ENCODE measurements at regions not wholly inside any gene's neighbourhood (a gene's known extent, or its start where the extent isn't known, plus 50 kb on each side); places are given as distances from the start of the nearest gene placed in this dataset.

DNA sequence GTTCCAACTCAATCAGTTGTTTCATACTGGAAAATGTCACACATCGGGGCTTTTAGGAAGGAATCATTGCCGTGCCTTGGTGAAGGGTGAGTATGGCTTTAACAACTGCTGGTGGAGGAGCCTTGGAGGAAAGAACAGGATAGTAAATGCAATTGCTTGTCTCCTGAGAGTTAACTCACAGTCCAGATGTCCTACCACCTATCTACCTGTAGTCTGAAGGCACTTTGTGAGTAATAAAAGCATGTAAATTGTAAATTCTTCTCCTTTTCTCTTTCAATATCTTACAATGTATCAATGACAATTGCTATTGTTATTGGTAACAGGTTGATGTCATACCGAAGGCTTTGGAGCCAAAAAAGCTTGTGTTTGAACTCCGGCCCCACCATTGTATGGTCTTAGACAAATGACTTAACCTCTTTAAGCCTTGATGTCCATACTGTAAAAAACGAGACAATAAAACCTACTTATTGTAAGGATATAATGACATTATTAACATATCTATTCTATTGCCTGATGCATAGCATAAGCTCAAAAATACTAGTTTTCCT is 397.4 kb downstream of the ADAMTS20 start:
- WGBS, 4 donors: 62 to 78% (median 69%) methylated on average over 5 of the region's 5 CpGs
- Histone ChIP-seq H3K9me3 (replicated peaks in 1 of 3) (no peaks in the 10 kb centered on the region), H3K36me3 (replicated peaks in 1 of 2) (no peaks in the 10 kb centered on the region), H3K4me1 (replicated peaks in 1 of 2) (no peaks in the 10 kb centered on the region), H3K4me3 (no peak overlapping the region), H3K27me3 (no peaks in the 10 kb centered on the region), H3K27ac (no peak overlapping the region)
- no peak for DNase-seq
- intact Hi-C loops (cut with DNase I): no loop called here
- no peak for TF ChIP-seq POLR2A (IDR thresholded peaks at IDR 0.05)
- TF ChIP-seq, protein P1, sequence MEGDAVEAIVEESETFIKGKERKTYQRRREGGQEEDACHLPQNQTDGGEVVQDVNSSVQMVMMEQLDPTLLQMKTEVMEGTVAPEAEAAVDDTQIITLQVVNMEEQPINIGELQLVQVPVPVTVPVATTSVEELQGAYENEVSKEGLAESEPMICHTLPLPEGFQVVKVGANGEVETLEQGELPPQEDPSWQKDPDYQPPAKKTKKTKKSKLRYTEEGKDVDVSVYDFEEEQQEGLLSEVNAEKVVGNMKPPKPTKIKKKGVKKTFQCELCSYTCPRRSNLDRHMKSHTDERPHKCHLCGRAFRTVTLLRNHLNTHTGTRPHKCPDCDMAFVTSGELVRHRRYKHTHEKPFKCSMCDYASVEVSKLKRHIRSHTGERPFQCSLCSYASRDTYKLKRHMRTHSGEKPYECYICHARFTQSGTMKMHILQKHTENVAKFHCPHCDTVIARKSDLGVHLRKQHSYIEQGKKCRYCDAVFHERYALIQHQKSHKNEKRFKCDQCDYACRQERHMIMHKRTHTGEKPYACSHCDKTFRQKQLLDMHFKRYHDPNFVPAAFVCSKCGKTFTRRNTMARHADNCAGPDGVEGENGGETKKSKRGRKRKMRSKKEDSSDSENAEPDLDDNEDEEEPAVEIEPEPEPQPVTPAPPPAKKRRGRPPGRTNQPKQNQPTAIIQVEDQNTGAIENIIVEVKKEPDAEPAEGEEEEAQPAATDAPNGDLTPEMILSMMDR (IDR thresholded peaks at IDR 0.05): no peak

DNA sequence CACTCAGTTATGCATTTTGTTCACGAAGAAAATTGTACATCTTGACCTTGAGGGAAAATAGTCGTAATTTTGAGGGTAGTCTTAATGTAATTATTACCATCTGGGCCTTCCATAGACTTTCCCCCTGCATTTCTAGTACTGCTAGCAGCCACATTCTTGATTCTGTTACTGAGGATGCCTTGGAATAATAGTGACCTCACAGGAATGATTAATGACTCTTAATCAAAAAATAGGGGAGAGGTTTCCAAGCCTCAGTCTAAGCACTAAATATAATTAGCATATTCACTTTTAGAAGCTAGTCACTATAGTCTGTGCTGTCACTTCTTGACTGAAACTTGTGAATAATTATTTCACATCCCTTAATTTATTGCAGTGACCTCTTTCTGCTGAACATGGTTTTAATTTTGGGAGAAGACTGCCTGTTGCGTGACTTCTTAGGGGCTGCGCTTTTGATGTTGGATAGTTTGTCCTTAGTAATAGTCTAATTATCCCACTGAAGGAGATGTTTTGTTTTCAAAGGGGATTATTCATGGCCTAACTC is 400.5 kb downstream of the ADAMTS20 start:
- Histone ChIP-seq H3K27ac (no peak overlapping the region), H3K36me3 (replicated peaks in 1 of 2) (no peaks in the 10 kb centered on the region)

DNA sequence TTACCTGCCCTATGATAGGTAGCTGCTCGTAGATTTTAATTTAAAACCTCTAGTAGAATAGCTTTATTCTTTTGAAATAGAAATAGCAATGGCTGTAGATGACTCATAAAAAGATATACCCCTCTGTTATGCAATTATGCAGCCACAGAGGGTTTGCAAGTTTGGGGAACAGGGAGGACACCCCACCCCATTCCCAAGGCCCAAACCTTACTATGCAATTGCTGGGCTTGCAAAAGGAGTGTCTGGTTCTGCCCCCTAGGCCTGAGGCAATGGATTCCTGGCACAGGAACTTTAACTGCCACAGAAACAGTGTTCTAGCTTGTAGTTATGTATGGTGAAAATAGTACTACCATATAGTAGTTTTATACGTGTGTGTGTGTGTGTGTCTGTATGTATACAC is 403.3 kb downstream of the ADAMTS20 start:
- H3K9me3 ChIP-seq (replicated peaks in 1 of 3): no peaks in the 10 kb centered on the region
- H3K27ac ChIP-seq: no peak overlapping the region
- intact Hi-C loops (cut with DNase I): no loop called here
- DNase-seq: no peak
- no peaks in the 10 kb centered on the region for H3K4me1 ChIP-seq (replicated peaks in 1 of 2)
- H3K36me3 ChIP-seq (replicated peaks in 1 of 2): no peaks in the 10 kb centered on the region
- H3K27me3 ChIP-seq: no peaks in the 10 kb centered on the region
- H3K4me3 ChIP-seq: no peak overlapping the region
- WGBS, 4 donors: 72 to 87% (median 77%) methylated on average over 2 of the region's 2 CpGs
- TF ChIP-seq, protein P1 (IDR thresholded peaks at IDR 0.05): no peak
- no peak for TF ChIP-seq POLR2A (IDR thresholded peaks at IDR 0.05)

More for the DNA sequence above, 400.5 kb downstream of the ADAMTS20 start:
- WGBS, 4 donors: 61 to 69% (median 64%) methylated on average over 4 of the region's 4 CpGs
- DNase-seq: no peak
- TF ChIP-seq POLR2A (IDR thresholded peaks at IDR 0.05): no peak
- TF ChIP-seq, protein P1 (IDR thresholded peaks at IDR 0.05): no peak
- Histone ChIP-seq H3K27me3 (no peaks in the 10 kb centered on the region), H3K4me3 (no peak overlapping the region), H3K9me3 (replicated peaks in 1 of 3) (no peaks in the 10 kb centered on the region), H3K4me1 (replicated peaks in 1 of 2) (no peaks in the 10 kb centered on the region)
- intact Hi-C loops (cut with DNase I): no loop called here

DNA sequence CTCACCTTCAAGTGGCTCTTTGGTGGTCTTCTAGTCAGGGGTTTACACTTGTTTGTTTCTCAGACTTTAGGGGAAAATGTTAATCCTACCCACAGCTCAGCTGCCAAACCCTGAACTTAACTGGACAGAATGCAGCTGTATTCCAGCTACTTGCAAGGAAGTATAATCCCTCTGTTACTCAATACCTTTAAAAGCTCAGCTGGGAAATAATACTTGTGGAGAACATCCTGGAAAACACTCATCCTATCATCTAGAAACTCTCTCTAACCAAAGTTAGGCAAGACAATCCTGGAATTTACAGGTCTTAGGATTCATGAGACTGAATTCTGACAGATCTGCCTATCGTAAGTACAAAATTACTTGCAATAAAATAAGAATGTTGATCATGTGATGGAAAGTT is 404.1 kb downstream of the ADAMTS20 start:
- no peak for DNase-seq
- Histone ChIP-seq H3K9me3 (replicated peaks in 1 of 3) (no peaks in the 10 kb centered on the region), H3K36me3 (replicated peaks in 1 of 2) (no peaks in the 10 kb centered on the region), H3K27ac (no peak overlapping the region), H3K4me1 (replicated peaks in 1 of 2) (no peaks in the 10 kb centered on the region), H3K27me3 (no peaks in the 10 kb centered on the region), H3K4me3 (no peak overlapping the region)
- intact Hi-C loops (cut with DNase I): no loop called here
- 78 to 86% (median 82%) methylated on average over 1 of the region's 1 CpG for WGBS, 4 donors
- TF ChIP-seq, protein P1 (IDR thresholded peaks at IDR 0.05): no peak
- TF ChIP-seq POLR2A (IDR thresholded peaks at IDR 0.05): no peak

Measured in adrenal gland (tissue), 9 donors.